Panc1 (cell line): ENCODE measurements at regions not wholly inside any gene's neighbourhood (a gene's known extent, or its start where the extent isn't known, plus 50 kb on each side); places are given as distances from the start of the nearest gene placed in this dataset.

ENCODE experiments used
- POLR2AphosphoS5 ChIP-seq: IDR thresholded peaks from 2 replicates; pipeline ENCODE4 v1.6.1; 2012; ENCODE audit warnings: mild to moderate bottlenecking, low read depth, low read length, moderate library complexity
- TF ChIP-seq, protein P1 (sequence below): fragments of 450-650 bp; IDR thresholded peaks from 2 replicates; pipeline ENCODE4 v1.5.1; 2017; ENCODE audit warnings: mild to moderate bottlenecking

DNA sequence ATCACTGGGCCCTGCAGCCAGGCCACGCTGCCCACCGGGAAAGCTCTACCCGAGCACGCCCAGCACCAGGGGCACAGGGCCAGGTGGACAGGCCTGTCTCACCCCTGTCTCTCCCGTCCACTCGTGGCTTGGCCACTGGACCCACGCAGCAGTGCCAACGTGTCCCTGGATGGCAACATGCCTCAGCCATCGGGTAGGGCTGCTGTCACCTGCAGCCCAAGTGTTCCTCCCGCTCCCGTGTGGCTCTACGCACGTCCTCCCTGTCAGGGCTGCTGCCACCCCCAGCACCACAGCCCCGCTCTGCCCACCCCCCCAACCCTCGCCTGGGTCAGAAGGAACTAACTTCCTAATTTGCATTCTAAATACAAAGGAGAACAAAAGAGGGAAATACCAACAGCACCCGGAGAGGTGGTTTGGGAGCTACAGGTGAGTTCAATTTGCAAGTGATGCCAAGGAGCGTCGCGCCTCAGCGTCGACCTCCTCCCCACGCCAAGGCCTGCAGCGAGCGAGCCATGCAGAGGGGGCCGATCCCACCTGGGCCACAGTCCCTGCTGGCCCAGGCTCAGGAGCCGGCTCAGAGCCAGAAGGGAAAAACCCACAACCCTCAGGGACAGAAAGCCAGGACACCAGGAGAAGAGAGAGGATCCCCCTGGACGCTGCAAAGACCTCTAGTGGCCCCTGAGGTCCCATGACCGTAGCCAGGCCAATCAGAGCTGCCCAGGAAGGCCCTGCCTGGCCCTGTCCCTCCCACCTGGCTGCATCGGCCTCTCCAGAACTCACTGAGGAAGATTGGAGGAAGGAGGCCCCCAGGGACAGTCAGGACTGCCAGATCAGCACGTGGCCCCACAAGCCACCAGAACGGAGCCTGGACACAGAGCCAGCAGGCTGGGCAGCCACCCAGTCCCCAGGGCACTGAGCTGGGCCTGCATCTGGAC lies 128.4 kb upstream of the SPACA7 start:
- TF ChIP-seq POLR2AphosphoS5: no peak
- TF ChIP-seq, protein P1, sequence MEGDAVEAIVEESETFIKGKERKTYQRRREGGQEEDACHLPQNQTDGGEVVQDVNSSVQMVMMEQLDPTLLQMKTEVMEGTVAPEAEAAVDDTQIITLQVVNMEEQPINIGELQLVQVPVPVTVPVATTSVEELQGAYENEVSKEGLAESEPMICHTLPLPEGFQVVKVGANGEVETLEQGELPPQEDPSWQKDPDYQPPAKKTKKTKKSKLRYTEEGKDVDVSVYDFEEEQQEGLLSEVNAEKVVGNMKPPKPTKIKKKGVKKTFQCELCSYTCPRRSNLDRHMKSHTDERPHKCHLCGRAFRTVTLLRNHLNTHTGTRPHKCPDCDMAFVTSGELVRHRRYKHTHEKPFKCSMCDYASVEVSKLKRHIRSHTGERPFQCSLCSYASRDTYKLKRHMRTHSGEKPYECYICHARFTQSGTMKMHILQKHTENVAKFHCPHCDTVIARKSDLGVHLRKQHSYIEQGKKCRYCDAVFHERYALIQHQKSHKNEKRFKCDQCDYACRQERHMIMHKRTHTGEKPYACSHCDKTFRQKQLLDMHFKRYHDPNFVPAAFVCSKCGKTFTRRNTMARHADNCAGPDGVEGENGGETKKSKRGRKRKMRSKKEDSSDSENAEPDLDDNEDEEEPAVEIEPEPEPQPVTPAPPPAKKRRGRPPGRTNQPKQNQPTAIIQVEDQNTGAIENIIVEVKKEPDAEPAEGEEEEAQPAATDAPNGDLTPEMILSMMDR: no peak
